B cell (primary cell): ENCODE measurements at regions not wholly inside any gene's neighbourhood (a gene's known extent, or its start where the extent isn't known, plus 50 kb on each side); places are given as distances from the start of the nearest gene placed in this dataset.

ENCODE experiments used
- EZH2 ChIP-seq: IDR thresholded peaks from 2 replicates; pipeline ENCODE4 v1.6.1; 2012; ENCODE audit warnings: borderline replicate concordance, low read depth, mild to moderate bottlenecking, moderate library complexity, low read length; ENCODE audit not compliant: insufficient read depth, poor library complexity, severe bottlenecking
- TF ChIP-seq, protein P1 (sequence below): fragments of 200-600 bp; IDR thresholded peaks from one replicate; pipeline ENCODE4 v1.8.0; 2022; ENCODE audit warnings: antibody characterized with exemption, mild to moderate bottlenecking

DNA sequence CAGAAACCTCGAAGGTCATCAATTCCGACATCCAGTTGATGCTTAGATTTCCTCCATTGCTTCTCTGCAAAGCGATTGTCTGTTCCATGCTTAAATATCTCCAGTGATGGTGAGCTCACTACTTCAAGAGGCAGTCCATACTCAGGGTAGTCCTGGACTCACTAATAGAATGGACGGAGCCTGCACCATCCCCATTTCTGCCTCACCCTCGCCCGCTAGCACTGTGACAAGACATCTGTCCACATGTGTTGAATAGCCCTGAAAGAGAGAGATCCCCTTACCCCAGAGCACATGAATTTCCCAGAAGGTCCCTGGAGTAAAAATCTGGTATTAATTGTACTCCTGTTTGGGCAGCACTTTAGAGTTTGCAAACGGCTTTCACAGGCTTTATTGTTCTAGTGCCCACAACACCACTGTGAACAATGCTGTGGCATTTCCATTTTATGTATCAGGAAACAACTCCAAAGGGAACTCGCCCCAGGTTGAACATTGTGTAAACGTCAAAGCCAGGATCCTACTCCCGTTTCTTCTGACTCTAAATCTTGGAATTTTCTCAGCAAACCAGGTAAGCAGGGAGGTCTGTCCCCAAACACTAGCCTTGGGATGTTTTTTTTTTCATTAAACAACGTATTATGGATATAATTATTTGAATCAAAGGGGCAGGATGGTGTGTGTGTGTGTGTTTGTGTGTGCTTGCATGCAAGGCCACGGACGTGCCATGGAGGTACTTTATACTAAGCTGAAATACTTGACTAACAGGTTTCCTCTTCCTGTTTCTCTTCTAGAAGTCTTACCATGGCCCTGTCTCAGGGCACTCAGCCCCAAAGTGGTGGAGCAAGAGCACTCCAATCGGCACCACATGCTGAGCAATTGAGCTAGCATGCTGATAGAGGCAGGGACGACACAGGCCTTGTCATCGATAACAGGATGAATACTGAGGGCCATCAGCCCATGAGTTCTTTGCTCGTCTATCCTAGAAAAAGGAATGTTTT is 198.3 kb downstream of the OPA1 start:
- TF ChIP-seq, protein P1, sequence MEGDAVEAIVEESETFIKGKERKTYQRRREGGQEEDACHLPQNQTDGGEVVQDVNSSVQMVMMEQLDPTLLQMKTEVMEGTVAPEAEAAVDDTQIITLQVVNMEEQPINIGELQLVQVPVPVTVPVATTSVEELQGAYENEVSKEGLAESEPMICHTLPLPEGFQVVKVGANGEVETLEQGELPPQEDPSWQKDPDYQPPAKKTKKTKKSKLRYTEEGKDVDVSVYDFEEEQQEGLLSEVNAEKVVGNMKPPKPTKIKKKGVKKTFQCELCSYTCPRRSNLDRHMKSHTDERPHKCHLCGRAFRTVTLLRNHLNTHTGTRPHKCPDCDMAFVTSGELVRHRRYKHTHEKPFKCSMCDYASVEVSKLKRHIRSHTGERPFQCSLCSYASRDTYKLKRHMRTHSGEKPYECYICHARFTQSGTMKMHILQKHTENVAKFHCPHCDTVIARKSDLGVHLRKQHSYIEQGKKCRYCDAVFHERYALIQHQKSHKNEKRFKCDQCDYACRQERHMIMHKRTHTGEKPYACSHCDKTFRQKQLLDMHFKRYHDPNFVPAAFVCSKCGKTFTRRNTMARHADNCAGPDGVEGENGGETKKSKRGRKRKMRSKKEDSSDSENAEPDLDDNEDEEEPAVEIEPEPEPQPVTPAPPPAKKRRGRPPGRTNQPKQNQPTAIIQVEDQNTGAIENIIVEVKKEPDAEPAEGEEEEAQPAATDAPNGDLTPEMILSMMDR = no peak
- TF ChIP-seq EZH2 = no peak
